MM.1S (cell line): ENCODE measurements at regions not wholly inside any gene's neighbourhood (a gene's known extent, or its start where the extent isn't known, plus 50 kb on each side); places are given as distances from the start of the nearest gene placed in this dataset.

Experiments
- DNase-seq: peaks from one replicate; pipeline ENCODE4 v3.0.0-alpha.2; 2015
- H2AFZ ChIP-seq: fragments of 300-600 bp; sonication (generic); 2 replicates; pipeline ENCODE4 v1.6.0; 2016; ENCODE audit warnings: antibody characterized with exemption, low read length
- H3F3A ChIP-seq: fragments of 300-600 bp; sonication (generic); 2 replicates; pipeline ENCODE4 v1.6.1; 2016; ENCODE audit warnings: mild to moderate bottlenecking, antibody characterized with exemption, low read length, moderate library complexity, mixed read lengths; ENCODE audit not compliant: insufficient read depth
- H3K27ac ChIP-seq: fragments of 300-600 bp; sonication (generic); 2 replicates; pipeline ENCODE4 v1.5.1; 2016; ENCODE audit warnings: mild to moderate bottlenecking, low read length
- H3K27me3 ChIP-seq: fragments of 300-600 bp; sonication (generic); replicated peaks from 2 replicates; pipeline ENCODE4 v1.6.0; 2016; ENCODE audit warnings: low read length; ENCODE audit not compliant: insufficient read depth
- H3K36me3 ChIP-seq: fragments of 300-600 bp; sonication (generic); replicated peaks from 2 replicates; pipeline ENCODE4 v1.6.1; 2016; ENCODE audit warnings: mild to moderate bottlenecking, low read length, mixed read lengths; ENCODE audit not compliant: insufficient read depth
- H3K4me1 ChIP-seq: fragments of 300-600 bp; sonication (generic); 2 replicates; pipeline ENCODE4 v1.6.1; 2016; ENCODE audit warnings: low read length, mixed read lengths
- H3K4me2 ChIP-seq: fragments of 300-600 bp; sonication (generic); 2 replicates; pipeline ENCODE4 v1.6.0; 2016; ENCODE audit warnings: low read depth, low read length
- H3K4me3 ChIP-seq: fragments of 300-600 bp; sonication (generic); 2 replicates; pipeline ENCODE4 v1.5.1; 2016; ENCODE audit warnings: low read length, mixed read lengths
- H3K79me2 ChIP-seq: fragments of 300-600 bp; sonication (generic); 2 replicates; pipeline ENCODE4 v1.6.1; 2016; ENCODE audit warnings: mixed run types, low read length, mixed read lengths
- H3K9ac ChIP-seq: fragments of 300-600 bp; sonication (generic); 2 replicates; pipeline ENCODE4 v1.6.1; 2016; ENCODE audit warnings: low read length, mixed read lengths
- H3K9me2 ChIP-seq: fragments of 300-600 bp; sonication (generic); replicated peaks from 2 replicates; pipeline ENCODE4 v1.6.1; 2016; ENCODE audit warnings: mild to moderate bottlenecking, low read length, mixed read lengths; ENCODE audit not compliant: insufficient read depth
- H3K9me3 ChIP-seq: fragments of 300-600 bp; sonication (generic); replicated peaks from 2 replicates; pipeline ENCODE4 v1.6.1; 2016; ENCODE audit warnings: mild to moderate bottlenecking, low read length, mixed read lengths; ENCODE audit not compliant: insufficient read depth
- H4K20me1 ChIP-seq: fragments of 300-600 bp; sonication (generic); 2 replicates; pipeline ENCODE4 v1.6.1; 2016; ENCODE audit warnings: mild to moderate bottlenecking, low read length, moderate library complexity, mixed read lengths; ENCODE audit not compliant: insufficient read depth
- CTCF ChIP-seq: fragments of 300-600 bp; sonication (generic); IDR thresholded peaks from 2 replicates; pipeline ENCODE4 v1.5.1; 2016; ENCODE audit warnings: antibody characterized with exemption, low read length, mixed read lengths
- EZH2 ChIP-seq: fragments of 300-600 bp; sonication (generic); optimal IDR thresholded peaks from 2 replicates; pipeline ENCODE3; 2017; ENCODE audit warnings: low read depth, mild to moderate bottlenecking, antibody characterized with exemption, low read length, mixed read lengths
- EZH2phosphoT487 ChIP-seq: fragments of 300-600 bp; sonication (generic); IDR thresholded peaks from 2 replicates; pipeline ENCODE4 v1.6.1; 2018; ENCODE audit warnings: antibody characterized with exemption, low read length

DNA sequence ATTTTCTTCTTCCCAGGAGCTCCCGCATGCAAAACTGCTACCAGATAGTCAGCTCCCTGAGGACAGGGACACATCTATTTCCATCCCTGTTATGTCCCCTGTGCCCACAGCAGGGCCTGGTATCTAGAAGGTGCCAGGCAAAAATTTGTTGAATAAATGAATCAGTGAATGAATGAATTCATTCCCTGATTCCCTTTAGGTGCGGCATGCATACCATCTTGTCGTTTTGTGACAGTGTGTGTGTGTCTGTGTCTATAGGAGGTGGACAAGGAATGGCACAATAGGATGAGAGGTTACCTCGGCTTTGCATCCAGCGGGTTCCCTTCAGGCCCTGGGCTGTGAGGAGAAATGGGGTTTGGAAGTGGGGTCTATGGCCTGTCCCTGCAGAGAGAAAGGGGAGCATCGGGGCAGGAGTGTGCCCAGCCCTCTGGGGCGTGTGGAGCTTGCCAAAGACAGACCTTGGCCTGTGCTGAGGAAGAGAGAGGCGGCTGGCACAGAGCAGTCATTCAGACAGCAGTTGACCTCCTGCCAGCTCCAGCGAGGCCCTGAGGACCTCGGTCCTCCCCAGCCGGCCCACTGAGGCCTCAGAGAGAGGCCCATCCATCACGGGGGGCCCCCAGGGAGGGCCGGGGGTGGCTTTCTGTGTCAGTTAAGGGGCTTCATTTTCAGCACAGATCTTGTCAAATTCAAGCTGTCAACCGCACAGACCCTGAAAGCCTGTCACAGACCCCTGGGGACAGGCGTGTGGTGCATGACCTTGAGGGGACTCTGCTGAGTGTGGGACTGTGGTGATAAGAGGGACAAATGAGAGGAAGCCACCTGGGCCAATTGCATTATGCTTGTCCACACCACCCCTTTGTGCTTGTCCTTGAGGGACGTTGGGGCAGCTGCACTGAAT is 125.9 kb upstream of the CXCR4 start:
- no peak overlapping the region for H3K4me3 ChIP-seq
- no peaks in the 10 kb centered on the region for H3K79me2 ChIP-seq
- H4K20me1 ChIP-seq: no peaks in the 10 kb centered on the region
- H3K4me2 ChIP-seq: no peak overlapping the region
- no peak overlapping the region for H2AFZ ChIP-seq
- peaks cover 7% of the 10 kb centered on the region for H3K4me1 ChIP-seq
- H3K9me3 ChIP-seq: no peaks in the 10 kb centered on the region
- H3K9me2 ChIP-seq: no peaks in the 10 kb centered on the region
- no peak for DNase-seq
- H3K27ac ChIP-seq: no peak overlapping the region
- no peak for TF ChIP-seq EZH2
- TF ChIP-seq CTCF: no peak
- H3K36me3 ChIP-seq: no peaks in the 10 kb centered on the region
- H3K27me3 ChIP-seq: no peaks in the 10 kb centered on the region
- H3F3A ChIP-seq: no peaks in the 10 kb centered on the region
- no peak overlapping the region for H3K9ac ChIP-seq

GRCh38 chr2:136242687-136243277 is 124.8 kb upstream of the CXCR4 start:
- H3K27ac ChIP-seq: no peak overlapping the region

GRCh38 chr2:136242100-136242499 is 124.2 kb upstream of the CXCR4 start:
- Histone ChIP-seq H3F3A (no peaks in the 10 kb centered on the region), H3K27ac (no peak overlapping the region), H3K9me3 (no peaks in the 10 kb centered on the region), H3K4me2 (no peak overlapping the region), H3K27me3 (no peaks in the 10 kb centered on the region), H3K4me3 (no peak overlapping the region), H3K9ac (no peak overlapping the region), H3K4me1 (peaks cover 19% of the 10 kb centered on the region), H3K9me2 (no peaks in the 10 kb centered on the region), H2AFZ (no peak overlapping the region), H3K36me3 (no peaks in the 10 kb centered on the region), H3K79me2 (no peaks in the 10 kb centered on the region), H4K20me1 (no peaks in the 10 kb centered on the region)
- DNase-seq: no peak
- TF ChIP-seq EZH2 (no peak), EZH2phosphoT487 (no peak), CTCF (no peak)

More at GRCh38 chr2:136242687-136243277, 124.8 kb upstream of the CXCR4 start:
- H3K4me1 ChIP-seq: peaks cover 15% of the 10 kb centered on the region
- H3K9me3 ChIP-seq: no peaks in the 10 kb centered on the region
- no peaks in the 10 kb centered on the region for H3K27me3 ChIP-seq
- no peaks in the 10 kb centered on the region for H4K20me1 ChIP-seq
- H3K4me2 ChIP-seq: no peak overlapping the region
- H3F3A ChIP-seq: no peaks in the 10 kb centered on the region
- DNase-seq: no peak
- no peak overlapping the region for H3K4me3 ChIP-seq
- H3K79me2 ChIP-seq: no peaks in the 10 kb centered on the region
- TF ChIP-seq EZH2phosphoT487 (no peak), CTCF (no peak), EZH2 (no peak)
- no peak overlapping the region for H3K9ac ChIP-seq
- H3K9me2 ChIP-seq: no peaks in the 10 kb centered on the region
- no peak overlapping the region for H2AFZ ChIP-seq
- no peaks in the 10 kb centered on the region for H3K36me3 ChIP-seq
